K562 (cell line): ENCODE measurements at regions not wholly inside any gene's neighbourhood (a gene's known extent, or its start where the extent isn't known, plus 50 kb on each side); places are given as distances from the start of the nearest gene placed in this dataset.

ENCODE experiments used
- BDP1 ChIP-seq: IDR thresholded peaks from 3 replicates; pipeline ENCODE4 v1.6.1; 2011; ENCODE audit not compliant: insufficient read length, insufficient read depth
- FOXA1 ChIP-seq: fragments of 450-650 bp; IDR thresholded peaks from 2 replicates; pipeline ENCODE4 v1.6.1; 2016; ENCODE audit warnings: mild to moderate bottlenecking, borderline replicate concordance
- NR0B1 ChIP-seq: fragments of 450-650 bp; IDR thresholded peaks from one replicate; pipeline ENCODE4 v1.6.1; 2018; ENCODE audit warnings: mild to moderate bottlenecking, moderate library complexity; ENCODE audit not compliant: partially characterized antibody
- TEAD2 ChIP-seq: fragments of 450-650 bp; IDR thresholded peaks from 2 replicates; pipeline ENCODE4 v1.6.1; 2016; ENCODE audit warnings: missing genetic modification characterization, control low read depth, missing compliant biosample characterization

- no peak for TF ChIP-seq TEAD2 (tag)
- no peak for TF ChIP-seq NR0B1
- no peak for TF ChIP-seq BDP1
- TF ChIP-seq FOXA1: no peak
Observed at GRCh38 chr18:29512761-29513160, 1335.8 kb upstream of the CDH2 start.
